GM21576 (cell line): ENCODE measurements at regions not wholly inside any gene's neighbourhood (a gene's known extent, or its start where the extent isn't known, plus 50 kb on each side); places are given as distances from the start of the nearest gene placed in this dataset.

Experiments
- ATAC-seq: cut with Tn5 transposase; IDR thresholded peaks from one replicate; pipeline ENCODE4 v1.9.1; 2021; ENCODE audit warnings: mild to moderate bottlenecking, moderate library complexity; ENCODE audit not compliant: unreplicated experiment

- no peak for ATAC-seq
These were observed 145.4 kb upstream of the BMP2 start for GRCh38 chr20:6622041-6622440.

- ATAC-seq: no peak
These were observed 149.4 kb upstream of the BMP2 start for GRCh38 chr20:6618051-6618450.

- ATAC-seq: no peak
These were observed 151.1 kb upstream of the BMP2 start for GRCh38 chr20:6616421-6616820.

GRCh38 chr20:6614836-6615235 lies 152.7 kb upstream of the BMP2 start:
- no peak for ATAC-seq

- no peak for ATAC-seq
These were observed 154.1 kb upstream of the BMP2 start for GRCh38 chr20:6613280-6613861.

GRCh38 chr20:6612606-6612923 lies 154.9 kb upstream of the BMP2 start:
- ATAC-seq: no peak

- ATAC-seq: no peak
These were observed 155.4 kb upstream of the BMP2 start for GRCh38 chr20:6611911-6612605.

GRCh38 chr20:6606651-6607050 lies 160.8 kb upstream of the BMP2 start:
- ATAC-seq: no peak

GRCh38 chr20:6605055-6605935 lies 162.2 kb upstream of the BMP2 start:
- ATAC-seq: no peak

- ATAC-seq: no peak
These were observed 163.3 kb upstream of the BMP2 start for GRCh38 chr20:6604179-6604578.

GRCh38 chr20:6599876-6600735 lies 167.4 kb upstream of the BMP2 start:
- ATAC-seq: no peak

GRCh38 chr20:6595704-6596103 lies 171.8 kb upstream of the BMP2 start:
- ATAC-seq: no peak

GRCh38 chr20:6590891-6591637 lies 176.4 kb upstream of the BMP2 start:
- no peak for ATAC-seq

GRCh38 chr20:6588296-6588695 lies 179.2 kb upstream of the BMP2 start:
- ATAC-seq: no peak

GRCh38 chr20:6583134-6583738 lies 184.2 kb upstream of the BMP2 start:
- peak; percentile 66 for ATAC-seq

- ATAC-seq: no peak
These were observed 185.0 kb upstream of the BMP2 start for GRCh38 chr20:6582449-6582848.

GRCh38 chr20:6580486-6580885 lies 187.0 kb upstream of the BMP2 start:
- ATAC-seq: no peak

- ATAC-seq: no peak
These were observed 187.7 kb upstream of the BMP2 start for GRCh38 chr20:6579824-6580223.

GRCh38 chr20:6579417-6579816 lies 188.1 kb upstream of the BMP2 start:
- ATAC-seq: no peak

- no peak for ATAC-seq
These were observed 190.0 kb upstream of the BMP2 start for GRCh38 chr20:6577451-6577850.
